ENCODE measurements at regions not wholly inside any gene's neighbourhood (a gene's known extent, or its start where the extent isn't known, plus 50 kb on each side); places are given as distances from the start of the nearest gene placed in this dataset.

DNA sequence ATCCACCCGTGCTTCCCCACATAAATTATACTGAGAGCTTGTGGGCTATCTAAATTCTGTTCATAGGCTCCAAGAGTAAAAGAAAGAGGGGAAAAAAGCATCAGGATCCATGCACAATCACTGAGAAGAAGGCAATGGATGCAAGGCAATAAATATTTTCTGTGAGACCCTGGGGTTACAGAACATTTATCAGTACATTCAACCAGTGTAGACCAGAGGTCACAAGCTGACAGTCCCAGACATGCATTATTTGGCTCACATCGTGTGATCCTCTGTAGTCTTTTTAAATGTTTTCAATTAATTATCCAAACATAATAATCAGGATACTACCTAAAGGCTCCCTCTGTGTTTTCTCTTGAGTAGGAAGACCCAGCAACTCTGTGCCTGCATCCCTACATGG lies 267.9 kb upstream of the CAND1 start (continued):
- TF ChIP-seq, protein P1, sequence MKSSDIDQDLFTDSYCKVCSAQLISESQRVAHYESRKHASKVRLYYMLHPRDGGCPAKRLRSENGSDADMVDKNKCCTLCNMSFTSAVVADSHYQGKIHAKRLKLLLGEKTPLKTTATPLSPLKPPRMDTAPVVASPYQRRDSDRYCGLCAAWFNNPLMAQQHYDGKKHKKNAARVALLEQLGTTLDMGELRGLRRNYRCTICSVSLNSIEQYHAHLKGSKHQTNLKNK (CRISPR knock-in tag; IDR thresholded peaks at IDR 0.05), result no peak
- TF ChIP-seq FOXK1 (CRISPR knock-in tag; IDR thresholded peaks at IDR 0.05), result no peak

DNA sequence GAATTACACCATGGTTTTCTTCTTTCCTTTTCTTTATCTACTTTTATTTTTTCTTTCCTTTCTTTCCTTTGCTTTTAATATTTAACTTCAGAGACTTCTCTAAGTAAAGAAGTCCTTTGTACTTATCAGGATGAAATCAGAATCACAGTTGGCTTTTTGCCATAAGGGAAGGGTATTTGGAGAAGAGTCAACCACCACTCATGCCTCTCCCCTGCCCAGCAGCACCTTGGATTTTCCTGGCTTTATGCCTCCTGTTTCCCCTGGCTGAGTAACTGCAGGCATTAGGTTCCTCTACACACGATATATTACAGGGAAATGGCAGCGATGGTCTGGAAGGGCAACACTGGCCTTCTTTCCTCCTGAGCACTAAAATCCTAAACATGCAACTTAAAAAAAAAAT lies 266.4 kb upstream of the CAND1 start:
- no peak overlapping the region for H3K27ac Mint-ChIP-seq
- no peak overlapping the region for H3K4me3 Mint-ChIP-seq
- H3K9me3 Mint-ChIP-seq, result no peaks in the 10 kb centered on the region
- POLR2A ChIA-PET, result no interaction called here
- CTCF ChIA-PET, result no interaction called here
- no peaks in the 10 kb centered on the region for H3K27me3 Mint-ChIP-seq (ENCODE audit: low read depth)
- ATAC-seq, result no peak
- TF ChIP-seq JUN (CRISPR knock-in tag; IDR thresholded peaks at IDR 0.05) (no peak), HMGXB4 (CRISPR knock-in tag; IDR thresholded peaks at IDR 0.05) (no peak), TP53 (CRISPR knock-in tag; IDR thresholded peaks at IDR 0.05) (no peak), MXD4 (CRISPR knock-in tag; IDR thresholded peaks at IDR 0.05; ENCODE audit: borderline replicate concordance) (no peak), ZNF416 (CRISPR knock-in tag; IDR thresholded peaks at IDR 0.05) (no peak), ELF4 (CRISPR knock-in tag; IDR thresholded peaks at IDR 0.05; ENCODE audit: low read depth) (no peak), NR3C1 (CRISPR knock-in tag; conservative IDR thresholded peaks at IDR 0.05; ENCODE audit: low read depth) (no peak), CTCF (IDR thresholded peaks at IDR 0.05) (no peak), FOXP1 (CRISPR knock-in tag; IDR thresholded peaks at IDR 0.05; ENCODE audit: borderline replicate concordance) (no peak), NR1H2 (CRISPR knock-in tag; IDR thresholded peaks at IDR 0.05) (no peak), TCF7 (CRISPR knock-in tag; IDR thresholded peaks at IDR 0.05; ENCODE audit: low read depth) (no peak), ZNF121 (CRISPR knock-in tag; IDR thresholded peaks at IDR 0.05) (no peak), FOXK1 (CRISPR knock-in tag; IDR thresholded peaks at IDR 0.05) (no peak), SMAD3 (CRISPR knock-in tag; IDR thresholded peaks at IDR 0.05; ENCODE audit: borderline replicate concordance) (no peak), OVOL2 (CRISPR knock-in tag; IDR thresholded peaks at IDR 0.05; ENCODE audit: borderline replicate concordance) (no peak)
- TF ChIP-seq, protein P1 (CRISPR knock-in tag; IDR thresholded peaks at IDR 0.05), result no peak
- TF ChIP-seq, protein P2, sequence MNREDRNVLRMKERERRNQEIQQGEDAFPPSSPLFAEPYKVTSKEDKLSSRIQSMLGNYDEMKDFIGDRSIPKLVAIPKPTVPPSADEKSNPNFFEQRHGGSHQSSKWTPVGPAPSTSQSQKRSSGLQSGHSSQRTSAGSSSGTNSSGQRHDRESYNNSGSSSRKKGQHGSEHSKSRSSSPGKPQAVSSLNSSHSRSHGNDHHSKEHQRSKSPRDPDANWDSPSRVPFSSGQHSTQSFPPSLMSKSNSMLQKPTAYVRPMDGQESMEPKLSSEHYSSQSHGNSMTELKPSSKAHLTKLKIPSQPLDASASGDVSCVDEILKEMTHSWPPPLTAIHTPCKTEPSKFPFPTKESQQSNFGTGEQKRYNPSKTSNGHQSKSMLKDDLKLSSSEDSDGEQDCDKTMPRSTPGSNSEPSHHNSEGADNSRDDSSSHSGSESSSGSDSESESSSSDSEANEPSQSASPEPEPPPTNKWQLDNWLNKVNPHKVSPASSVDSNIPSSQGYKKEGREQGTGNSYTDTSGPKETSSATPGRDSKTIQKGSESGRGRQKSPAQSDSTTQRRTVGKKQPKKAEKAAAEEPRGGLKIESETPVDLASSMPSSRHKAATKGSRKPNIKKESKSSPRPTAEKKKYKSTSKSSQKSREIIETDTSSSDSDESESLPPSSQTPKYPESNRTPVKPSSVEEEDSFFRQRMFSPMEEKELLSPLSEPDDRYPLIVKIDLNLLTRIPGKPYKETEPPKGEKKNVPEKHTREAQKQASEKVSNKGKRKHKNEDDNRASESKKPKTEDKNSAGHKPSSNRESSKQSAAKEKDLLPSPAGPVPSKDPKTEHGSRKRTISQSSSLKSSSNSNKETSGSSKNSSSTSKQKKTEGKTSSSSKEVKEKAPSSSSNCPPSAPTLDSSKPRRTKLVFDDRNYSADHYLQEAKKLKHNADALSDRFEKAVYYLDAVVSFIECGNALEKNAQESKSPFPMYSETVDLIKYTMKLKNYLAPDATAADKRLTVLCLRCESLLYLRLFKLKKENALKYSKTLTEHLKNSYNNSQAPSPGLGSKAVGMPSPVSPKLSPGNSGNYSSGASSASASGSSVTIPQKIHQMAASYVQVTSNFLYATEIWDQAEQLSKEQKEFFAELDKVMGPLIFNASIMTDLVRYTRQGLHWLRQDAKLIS (CRISPR knock-in tag; IDR thresholded peaks at IDR 0.05; ENCODE audit: borderline replicate concordance), result no peak
- H3K36me3 Mint-ChIP-seq, result no peaks in the 10 kb centered on the region
- DNase-seq (ENCODE audit: low spot score), result no peak
- H3K4me1 Mint-ChIP-seq, result peaks cover 14% of the 10 kb centered on the region
